Fibroblast of pulmonary artery (primary cell): ENCODE measurements at regions not wholly inside any gene's neighbourhood (a gene's known extent, or its start where the extent isn't known, plus 50 kb on each side); places are given as distances from the start of the nearest gene placed in this dataset.

Experiments
- DNase-seq: peaks from one replicate; pipeline ENCODE4 v3.0.0-alpha.2; 2010; ENCODE audit warnings: low read depth
- H3K4me3 ChIP-seq: replicated peaks from 2 replicates; pipeline ENCODE4 v1.5.1; 2011; ENCODE audit warnings: low read depth, mild to moderate bottlenecking, control low read depth, low read length, moderate library complexity
- CTCF ChIP-seq: IDR thresholded peaks from 2 replicates; pipeline ENCODE4 v1.5.1; 2011; ENCODE audit warnings: mild to moderate bottlenecking, control low read depth, low read length, inconsistent platforms; ENCODE audit errors: missing control alignments

GRCh38 chr12:92089559-92089958 is 56.1 kb downstream of the BTG1 start:
- no peak for DNase-seq
- H3K4me3 ChIP-seq, result no peak overlapping the region
- TF ChIP-seq CTCF, result no peak

- no peak for DNase-seq
- no peak overlapping the region for H3K4me3 ChIP-seq
- TF ChIP-seq CTCF, result no peak
Measured at GRCh38 chr12:92088805-92089204, 56.8 kb downstream of the BTG1 start.

GRCh38 chr12:92085736-92086040 is 60.0 kb downstream of the BTG1 start:
- H3K4me3 ChIP-seq, result no peak overlapping the region
- DNase-seq, result no peak
- TF ChIP-seq CTCF, result no peak

- H3K4me3 ChIP-seq, result no peak overlapping the region
- DNase-seq, result no peak
- no peak for TF ChIP-seq CTCF
Measured at GRCh38 chr12:92085040-92085735, 60.5 kb downstream of the BTG1 start.

- no peak for TF ChIP-seq CTCF
- DNase-seq, result no peak
- no peak overlapping the region for H3K4me3 ChIP-seq
Measured at GRCh38 chr12:92080911-92081285, 64.7 kb downstream of the BTG1 start.

- no peak overlapping the region for H3K4me3 ChIP-seq
- no peak for TF ChIP-seq CTCF
- DNase-seq, result peak; percentile 38
Measured at GRCh38 chr12:92079054-92079385, 66.6 kb downstream of the BTG1 start.
